AG09309 (cell line): ENCODE measurements at regions not wholly inside any gene's neighbourhood (a gene's known extent, or its start where the extent isn't known, plus 50 kb on each side); places are given as distances from the start of the nearest gene placed in this dataset.

Experiments used
- DNase-seq: peaks from one replicate; pipeline ENCODE4 v3.0.0-alpha.2; 2010; ENCODE audit warnings: low read depth
- H3K4me3 ChIP-seq: 2 replicates; pipeline ENCODE4 v1.5.1; 2011; ENCODE audit warnings: mild to moderate bottlenecking, low read depth, low read length, moderate library complexity; ENCODE audit not compliant: control insufficient read depth
- TF ChIP-seq, protein P1 (sequence below): IDR thresholded peaks from 2 replicates; pipeline ENCODE4 v1.5.1; 2011; ENCODE audit warnings: mild to moderate bottlenecking, low read depth, low read length, inconsistent platforms; ENCODE audit not compliant: insufficient read depth, control insufficient read depth; ENCODE audit errors: missing control alignments

- TF ChIP-seq, protein P1, sequence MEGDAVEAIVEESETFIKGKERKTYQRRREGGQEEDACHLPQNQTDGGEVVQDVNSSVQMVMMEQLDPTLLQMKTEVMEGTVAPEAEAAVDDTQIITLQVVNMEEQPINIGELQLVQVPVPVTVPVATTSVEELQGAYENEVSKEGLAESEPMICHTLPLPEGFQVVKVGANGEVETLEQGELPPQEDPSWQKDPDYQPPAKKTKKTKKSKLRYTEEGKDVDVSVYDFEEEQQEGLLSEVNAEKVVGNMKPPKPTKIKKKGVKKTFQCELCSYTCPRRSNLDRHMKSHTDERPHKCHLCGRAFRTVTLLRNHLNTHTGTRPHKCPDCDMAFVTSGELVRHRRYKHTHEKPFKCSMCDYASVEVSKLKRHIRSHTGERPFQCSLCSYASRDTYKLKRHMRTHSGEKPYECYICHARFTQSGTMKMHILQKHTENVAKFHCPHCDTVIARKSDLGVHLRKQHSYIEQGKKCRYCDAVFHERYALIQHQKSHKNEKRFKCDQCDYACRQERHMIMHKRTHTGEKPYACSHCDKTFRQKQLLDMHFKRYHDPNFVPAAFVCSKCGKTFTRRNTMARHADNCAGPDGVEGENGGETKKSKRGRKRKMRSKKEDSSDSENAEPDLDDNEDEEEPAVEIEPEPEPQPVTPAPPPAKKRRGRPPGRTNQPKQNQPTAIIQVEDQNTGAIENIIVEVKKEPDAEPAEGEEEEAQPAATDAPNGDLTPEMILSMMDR = no peak
- no peak overlapping the region for H3K4me3 ChIP-seq
- DNase-seq = no peak
Measured at GRCh38 chr4:127580891-127581290, 51.9 kb upstream of the INTU start.
